ENCODE measurements at regions not wholly inside any gene's neighbourhood (a gene's known extent, or its start where the extent isn't known, plus 50 kb on each side); places are given as distances from the start of the nearest gene placed in this dataset.

GRCh38 chr12:92369636-92370035 is 224.0 kb upstream of the BTG1 start:
- 100% methylated on average over 2 of the region's 2 CpGs for WGBS (ENCODE audit: insufficient coverage)
- ChIA-PET CTCF (no interaction called here), POLR2A (no interaction called here)
- H3K36me3 ChIP-seq (ENCODE audit: control insufficient read depth in 4 of 4, insufficient read depth in 4 of 4, low read length in 3 of 4) = no peaks in the 10 kb centered on the region
- peaks cover 0 to 2% (median 0%) of the 10 kb centered on the region in 4 experiments for H3K4me1 ChIP-seq (ENCODE audit: control extremely low read depth in 1 of 4, control insufficient read depth in 4 of 4, insufficient read depth in 4 of 4, low read length in 3 of 4)
- no peaks in the 10 kb centered on the region for H3K27me3 ChIP-seq (replicated peaks in 2 of 5; ENCODE audit: control insufficient read depth in 4 of 5, insufficient read depth in 5 of 5, low read length in 4 of 5)
- H3K27ac ChIP-seq (ENCODE audit: insufficient read depth in 1 of 2, low read depth in 1 of 2, low read length in 2 of 2, poor library complexity in 1 of 2, severe bottlenecking in 2 of 2) = no peak overlapping the region
- no peak overlapping the region for H3K4me3 ChIP-seq (ENCODE audit: control insufficient read depth in 1 of 7, extremely low read depth in 1 of 7, insufficient read depth in 4 of 7, low read depth in 2 of 7, low read length in 6 of 7)
- DNase-seq = no peak
- H3K9me3 ChIP-seq (ENCODE audit: control extremely low read depth in 1 of 5, control insufficient read depth in 4 of 5, insufficient read depth in 2 of 5, low read depth in 1 of 5, low read length in 4 of 5) = no peaks in the 10 kb centered on the region

DNA sequence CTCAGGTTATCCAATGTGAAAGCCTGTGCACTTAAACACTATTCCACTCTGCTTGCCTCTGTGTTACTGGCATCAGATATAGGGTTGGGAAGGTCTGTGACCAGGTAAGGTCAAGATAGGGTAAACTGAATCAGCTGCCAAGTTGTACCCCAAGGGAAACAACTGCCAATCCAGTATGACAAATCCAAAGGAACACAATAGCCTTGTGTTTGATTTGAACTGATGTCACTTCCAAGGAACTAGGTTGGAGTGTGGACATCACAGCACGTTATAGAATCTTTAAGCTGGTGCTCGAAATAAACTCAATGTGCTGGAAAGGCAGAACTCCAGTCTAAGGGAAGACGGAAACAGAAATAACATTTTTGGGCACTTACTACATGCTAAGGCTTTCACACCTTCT is 223.4 kb upstream of the BTG1 start:
- H3K27ac ChIP-seq (ENCODE audit: insufficient read depth in 1 of 2, low read depth in 1 of 2, low read length in 2 of 2, poor library complexity in 1 of 2, severe bottlenecking in 2 of 2) = no peak overlapping the region
- ChIA-PET POLR2A (no interaction called here), CTCF (interaction anchor here (0.8 kb wide), 1 partner anchor 38 kb away, joined by 4 read pairs; no protein-coding TSS in a partner anchor)
- no peaks in the 10 kb centered on the region for H3K27me3 ChIP-seq (replicated peaks in 2 of 5; ENCODE audit: control insufficient read depth in 4 of 5, insufficient read depth in 5 of 5, low read length in 4 of 5)
- no peaks in the 10 kb centered on the region for H3K9me3 ChIP-seq (ENCODE audit: control extremely low read depth in 1 of 5, control insufficient read depth in 4 of 5, insufficient read depth in 2 of 5, low read depth in 1 of 5, low read length in 4 of 5)
- no peaks in the 10 kb centered on the region for H3K36me3 ChIP-seq (ENCODE audit: control insufficient read depth in 4 of 4, insufficient read depth in 4 of 4, low read length in 3 of 4)
- no peak overlapping the region for H3K4me3 ChIP-seq (ENCODE audit: control insufficient read depth in 1 of 7, extremely low read depth in 1 of 7, insufficient read depth in 4 of 7, low read depth in 2 of 7, low read length in 6 of 7)
- H3K4me1 ChIP-seq (ENCODE audit: control extremely low read depth in 1 of 4, control insufficient read depth in 4 of 4, insufficient read depth in 4 of 4, low read length in 3 of 4) = peaks cover 0 to 5% (median 3%) of the 10 kb centered on the region in 4 experiments
- 100% methylated on average over 3 of the region's 3 CpGs for WGBS (ENCODE audit: insufficient coverage)
- DNase-seq = no peak

DNA sequence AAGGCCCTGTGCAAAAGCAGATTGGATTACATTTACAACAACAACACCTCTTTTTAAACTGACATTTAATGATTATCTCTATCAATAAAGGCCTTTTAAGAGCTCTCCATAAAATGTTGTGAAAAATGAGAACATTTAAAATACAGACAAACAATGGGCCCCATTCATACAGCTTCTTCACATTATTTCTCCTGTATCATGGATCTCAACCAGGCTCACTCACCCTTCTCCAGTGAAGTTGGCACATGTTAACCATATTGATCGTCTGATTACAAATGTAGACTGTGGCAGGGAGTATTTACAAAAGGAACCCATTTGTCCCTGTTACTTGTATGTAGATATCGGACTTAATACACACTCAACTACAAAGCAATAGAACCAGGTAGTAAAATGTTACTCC is 220.2 kb upstream of the BTG1 start:
- no peaks in the 10 kb centered on the region for H3K27me3 ChIP-seq (replicated peaks in 2 of 5; ENCODE audit: control insufficient read depth in 4 of 5, insufficient read depth in 5 of 5, low read length in 4 of 5)
- ChIA-PET POLR2A (no interaction called here), CTCF (interaction anchor here (0.9 kb wide), 1 partner anchor 29 kb away, joined by 3 read pairs; no protein-coding TSS in a partner anchor)
- no peak overlapping the region for H3K4me3 ChIP-seq (ENCODE audit: control insufficient read depth in 1 of 7, extremely low read depth in 1 of 7, insufficient read depth in 4 of 7, low read depth in 2 of 7, low read length in 6 of 7)
- H3K36me3 ChIP-seq (ENCODE audit: control insufficient read depth in 4 of 4, insufficient read depth in 4 of 4, low read length in 3 of 4) = no peaks in the 10 kb centered on the region
- H3K27ac ChIP-seq (ENCODE audit: insufficient read depth in 1 of 2, low read depth in 1 of 2, low read length in 2 of 2, poor library complexity in 1 of 2, severe bottlenecking in 2 of 2) = no peak overlapping the region
- H3K9me3 ChIP-seq (ENCODE audit: control extremely low read depth in 1 of 5, control insufficient read depth in 4 of 5, insufficient read depth in 2 of 5, low read depth in 1 of 5, low read length in 4 of 5) = no peaks in the 10 kb centered on the region
- no CpG with 5 or more reads among the region's 2 CpGs for WGBS (ENCODE audit: insufficient coverage)
- no peak for DNase-seq
- H3K4me1 ChIP-seq (ENCODE audit: control extremely low read depth in 1 of 4, control insufficient read depth in 4 of 4, insufficient read depth in 4 of 4, low read length in 3 of 4) = peaks cover 12 to 20% (median 16%) of the 10 kb centered on the region in 4 experiments

DNA sequence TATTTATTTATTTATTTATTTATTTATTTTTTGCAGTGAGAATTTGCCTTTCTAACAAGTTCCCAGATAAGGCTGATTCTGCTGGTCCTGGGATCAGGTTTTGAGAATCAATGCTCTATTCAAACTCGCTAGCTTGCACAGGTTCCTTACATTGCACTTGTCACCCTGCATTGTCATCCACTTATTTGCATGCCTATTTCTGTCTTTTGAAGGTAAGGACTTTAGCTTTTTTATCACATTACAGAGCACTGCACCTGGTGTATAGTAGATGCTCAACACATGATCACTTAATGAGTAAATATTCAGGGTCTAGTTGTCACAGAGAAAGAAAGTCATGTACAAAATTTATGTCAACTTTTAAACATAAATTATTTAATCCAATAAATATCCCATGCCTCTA is 219.7 kb upstream of the BTG1 start:
- 100% methylated on average over 1 of the region's 1 CpG for WGBS (ENCODE audit: insufficient coverage)
- H3K27ac ChIP-seq (ENCODE audit: insufficient read depth in 1 of 2, low read depth in 1 of 2, low read length in 2 of 2, poor library complexity in 1 of 2, severe bottlenecking in 2 of 2) = no peak overlapping the region
- CTCF ChIA-PET = interaction anchor here (0.9 kb wide), 1 partner anchor 28 kb away, joined by 3 read pairs; no protein-coding TSS in a partner anchor

DNA sequence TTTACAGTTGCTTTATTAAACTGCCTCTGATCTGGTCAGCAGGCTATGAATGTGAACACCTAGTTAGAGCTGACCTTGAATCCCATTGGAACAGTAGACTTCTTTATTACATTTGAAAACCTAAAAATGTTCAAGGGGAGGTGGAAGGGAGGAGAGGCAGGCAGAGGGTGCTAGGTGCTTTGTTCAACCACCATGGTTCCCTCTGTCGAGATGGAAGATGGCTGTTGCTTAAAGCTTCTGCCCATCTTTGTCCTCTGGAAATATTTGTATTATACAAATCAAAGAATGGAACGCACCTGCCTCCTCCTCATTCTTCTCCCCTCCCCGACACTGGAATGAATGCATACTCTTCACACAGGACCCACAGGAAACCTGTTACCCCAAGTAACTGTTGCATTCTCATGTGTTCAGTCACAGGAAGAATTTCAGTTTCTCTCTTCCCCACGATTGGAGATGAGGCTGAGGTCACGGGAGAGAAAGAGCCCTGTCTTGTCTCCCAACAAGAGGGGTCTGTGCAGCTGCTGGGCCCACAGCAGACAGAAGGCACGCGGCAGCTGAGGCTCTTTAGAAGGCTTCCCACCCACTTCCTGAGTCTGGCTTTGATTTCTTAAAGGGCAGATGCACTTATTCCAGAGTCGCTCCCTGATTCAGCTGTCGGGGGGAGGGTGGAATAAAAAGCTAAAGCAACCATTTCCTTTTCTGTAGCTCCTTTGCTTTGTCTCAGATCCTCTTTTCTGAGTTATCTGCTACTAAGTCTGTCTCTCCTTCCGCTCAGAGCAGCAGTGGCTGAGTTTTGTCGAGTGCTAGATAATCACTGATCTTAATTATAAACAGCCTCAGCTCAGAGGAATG is 217.9 kb upstream of the BTG1 start:
- CTCF ChIA-PET = interaction anchor here (0.7 to 1.0 kb wide), 3 partner anchors 9 to 178 kb away, joined by 3 read pairs; no protein-coding TSS in a partner anchor
- DNase-seq = peak; percentile 51 to 89 (median 80)
- no peaks in the 10 kb centered on the region for H3K36me3 ChIP-seq (ENCODE audit: control insufficient read depth in 4 of 4, insufficient read depth in 4 of 4, low read length in 3 of 4)
- H3K4me3 ChIP-seq (ENCODE audit: control insufficient read depth in 1 of 7, extremely low read depth in 1 of 7, insufficient read depth in 4 of 7, low read depth in 2 of 7, low read length in 6 of 7) = peak overlapping the region in 4 of 7 experiments; percentile 26 to 57 (median 36)
- H3K27me3 ChIP-seq (replicated peaks in 2 of 5; ENCODE audit: control insufficient read depth in 4 of 5, insufficient read depth in 5 of 5, low read length in 4 of 5) = no peaks in the 10 kb centered on the region
- POLR2A ChIA-PET = no interaction called here
- H3K27ac ChIP-seq (ENCODE audit: insufficient read depth in 1 of 2, low read depth in 1 of 2, low read length in 2 of 2, poor library complexity in 1 of 2, severe bottlenecking in 2 of 2) = peak overlapping the region; percentile 8 to 52
- no peaks in the 10 kb centered on the region for H3K9me3 ChIP-seq (ENCODE audit: control extremely low read depth in 1 of 5, control insufficient read depth in 4 of 5, insufficient read depth in 2 of 5, low read depth in 1 of 5, low read length in 4 of 5)
- H3K4me1 ChIP-seq (ENCODE audit: control extremely low read depth in 1 of 4, control insufficient read depth in 4 of 4, insufficient read depth in 4 of 4, low read length in 3 of 4) = peaks cover 13 to 20% (median 18%) of the 10 kb centered on the region in 4 experiments
- 8% methylated on average over 5 of the region's 11 CpGs for WGBS (ENCODE audit: insufficient coverage)

More for the DNA sequence above, 219.7 kb upstream of the BTG1 start:
- Histone ChIP-seq H3K4me3 (ENCODE audit: control insufficient read depth in 1 of 7, extremely low read depth in 1 of 7, insufficient read depth in 4 of 7, low read depth in 2 of 7, low read length in 6 of 7) (no peak overlapping the region), H3K36me3 (ENCODE audit: control insufficient read depth in 4 of 4, insufficient read depth in 4 of 4, low read length in 3 of 4) (no peaks in the 10 kb centered on the region), H3K4me1 (ENCODE audit: control extremely low read depth in 1 of 4, control insufficient read depth in 4 of 4, insufficient read depth in 4 of 4, low read length in 3 of 4) (peaks cover 13 to 20% (median 17%) of the 10 kb centered on the region in 4 experiments), H3K9me3 (ENCODE audit: control extremely low read depth in 1 of 5, control insufficient read depth in 4 of 5, insufficient read depth in 2 of 5, low read depth in 1 of 5, low read length in 4 of 5) (no peaks in the 10 kb centered on the region), H3K27me3 (replicated peaks in 2 of 5; ENCODE audit: control insufficient read depth in 4 of 5, insufficient read depth in 5 of 5, low read length in 4 of 5) (no peaks in the 10 kb centered on the region)
- POLR2A ChIA-PET = no interaction called here
- DNase-seq = no peak

DNA sequence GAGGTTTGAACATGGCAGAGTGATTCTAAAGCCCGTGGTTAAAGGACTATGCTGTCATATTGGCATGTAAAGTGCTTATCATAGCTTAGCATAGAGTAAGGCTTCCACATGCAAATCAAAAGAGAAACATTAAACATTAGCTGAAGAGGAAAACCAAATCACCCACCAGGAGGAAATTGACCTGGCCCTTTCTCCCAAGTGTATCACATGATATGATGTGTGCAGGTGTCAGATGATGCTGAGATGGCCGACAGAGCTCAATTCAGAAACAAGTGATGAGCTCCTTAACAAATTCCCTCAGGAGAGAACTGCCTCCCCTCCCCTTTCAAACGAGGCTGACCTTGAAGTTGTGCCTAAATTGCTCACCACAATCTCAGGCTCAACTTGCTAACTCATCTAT is 217.1 kb upstream of the BTG1 start:
- peak in 2 of 3 donors; percentile 24 to 41 for DNase-seq
- peaks cover 13 to 20% (median 18%) of the 10 kb centered on the region in 4 experiments for H3K4me1 ChIP-seq (ENCODE audit: control extremely low read depth in 1 of 4, control insufficient read depth in 4 of 4, insufficient read depth in 4 of 4, low read length in 3 of 4)
- H3K27me3 ChIP-seq (replicated peaks in 2 of 5; ENCODE audit: control insufficient read depth in 4 of 5, insufficient read depth in 5 of 5, low read length in 4 of 5) = no peaks in the 10 kb centered on the region
- ChIA-PET POLR2A (no interaction called here), CTCF (interaction anchor here (1.0 kb wide), 1 partner anchor 178 kb away, joined by 3 read pairs; no protein-coding TSS in a partner anchor)
- WGBS (ENCODE audit: insufficient coverage) = 17% methylated on average over 1 of the region's 3 CpGs
- no peaks in the 10 kb centered on the region for H3K36me3 ChIP-seq (ENCODE audit: control insufficient read depth in 4 of 4, insufficient read depth in 4 of 4, low read length in 3 of 4)
- no peak overlapping the region for H3K4me3 ChIP-seq (ENCODE audit: control insufficient read depth in 1 of 7, extremely low read depth in 1 of 7, insufficient read depth in 4 of 7, low read depth in 2 of 7, low read length in 6 of 7)
- H3K27ac ChIP-seq (ENCODE audit: insufficient read depth in 1 of 2, low read depth in 1 of 2, low read length in 2 of 2, poor library complexity in 1 of 2, severe bottlenecking in 2 of 2) = no peak overlapping the region
- no peaks in the 10 kb centered on the region for H3K9me3 ChIP-seq (ENCODE audit: control extremely low read depth in 1 of 5, control insufficient read depth in 4 of 5, insufficient read depth in 2 of 5, low read depth in 1 of 5, low read length in 4 of 5)

GRCh38 chr12:92362126-92362525 is 216.5 kb upstream of the BTG1 start:
- no peaks in the 10 kb centered on the region for H3K9me3 ChIP-seq (ENCODE audit: control extremely low read depth in 1 of 5, control insufficient read depth in 4 of 5, insufficient read depth in 2 of 5, low read depth in 1 of 5, low read length in 4 of 5)
- 79% methylated on average over 5 of the region's 6 CpGs for WGBS (ENCODE audit: insufficient coverage)
- no peaks in the 10 kb centered on the region for H3K36me3 ChIP-seq (ENCODE audit: control insufficient read depth in 4 of 4, insufficient read depth in 4 of 4, low read length in 3 of 4)
- no peak for DNase-seq
- H3K27ac ChIP-seq (ENCODE audit: insufficient read depth in 1 of 2, low read depth in 1 of 2, low read length in 2 of 2, poor library complexity in 1 of 2, severe bottlenecking in 2 of 2) = no peak overlapping the region
- H3K27me3 ChIP-seq (replicated peaks in 2 of 5; ENCODE audit: control insufficient read depth in 4 of 5, insufficient read depth in 5 of 5, low read length in 4 of 5) = no peaks in the 10 kb centered on the region
- CTCF ChIA-PET = no interaction called here
- POLR2A ChIA-PET = no interaction called here
- H3K4me1 ChIP-seq (ENCODE audit: control extremely low read depth in 1 of 4, control insufficient read depth in 4 of 4, insufficient read depth in 4 of 4, low read length in 3 of 4) = peaks cover 13 to 20% (median 18%) of the 10 kb centered on the region in 4 experiments
- H3K4me3 ChIP-seq (ENCODE audit: control insufficient read depth in 1 of 7, extremely low read depth in 1 of 7, insufficient read depth in 4 of 7, low read depth in 2 of 7, low read length in 6 of 7) = no peak overlapping the region
